ENCODE measurements at regions not wholly inside any gene's neighbourhood (a gene's known extent, or its start where the extent isn't known, plus 50 kb on each side); places are given as distances from the start of the nearest gene placed in this dataset.

DNA sequence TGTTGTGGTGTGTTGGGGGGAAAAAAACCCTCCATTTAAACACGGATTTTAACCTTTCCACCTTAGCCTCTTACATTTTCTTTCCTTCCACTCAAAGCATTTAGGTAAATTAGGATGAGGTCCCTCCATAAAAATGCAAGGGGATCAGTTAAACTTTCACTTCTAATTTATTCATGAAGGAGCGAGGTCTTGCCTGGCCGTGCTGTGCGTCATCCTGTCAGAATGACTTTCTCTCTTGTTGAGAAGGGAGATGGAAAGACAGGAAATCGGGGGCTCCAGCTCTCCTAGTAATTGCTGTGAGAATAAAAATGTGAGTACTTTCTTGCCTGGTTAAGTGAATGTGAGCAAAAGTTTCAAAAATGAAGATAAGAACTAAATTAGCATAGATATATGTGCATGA is 962.3 kb upstream of the NR2F2 start:
- TF ChIP-seq POLR2A (IDR thresholded peaks at IDR 0.05; ENCODE audit: low read depth, low read length) (no peak), POLR2AphosphoS5 (IDR thresholded peaks at IDR 0.05; ENCODE audit: low read depth, low read length) (no peak)

Measured in GM12891 (cell line).